HCT116 (cell line): ENCODE measurements at regions not wholly inside any gene's neighbourhood (a gene's known extent, or its start where the extent isn't known, plus 50 kb on each side); places are given as distances from the start of the nearest gene placed in this dataset.

Experiments
- ATAC-seq: fragments of 200-7000 bp; cut with Tn5 transposase; 2 replicates; pipeline ENCODE4 v1.9.1; 2020; ENCODE audit warnings: mild to moderate bottlenecking, moderate library complexity
- BruUV-seq: library from RNA; stranded (reverse); fragments of 400-500 nt; replicated peaks from 2 replicates; lab custom pipeline; 2021; lab: Mats Ljungman, UMichigan
- CTCF ChIA-PET: fragments of 300-600 bp; sonication (Branson Sonifier 250); formaldehyde crosslinking; loops from one replicate; lab custom pipeline; 2021; ENCODE audit warnings: antibody characterized with exemption; lab: Charles Lee
- POLR2A ChIA-PET: fragments of 300-600, 350-600 bp; sonication (Branson Sonifier 250); formaldehyde crosslinking; loops from one replicate; lab custom pipeline; 2021; ENCODE audit warnings: antibody characterized with exemption; lab: Charles Lee
- RAD21 ChIA-PET, 2 experiments: fragments of 300-600 bp; sonication (Branson Sonifier 250); formaldehyde crosslinking; loops; one replicate each; lab custom pipeline; 2023; ENCODE audit warnings: low total read pairs in 2 of 2; ENCODE audit not compliant: uncharacterized antibody in 2 of 2, unreplicated experiment in 2 of 2, low non-redundant PET in 1 of 2; lab: Charles Lee
- DNase-seq: peaks from one replicate; pipeline ENCODE4 v3.0.0-alpha.2; 2010; ENCODE audit warnings: low read depth, low spot score
- H2AFZ ChIP-seq: fragments of 200-600 bp; shearing (Covaris generic), sonication (generic); 2 replicates; pipeline ENCODE4 v1.6.1; 2017; ENCODE audit warnings: low read depth, mixed run types, mixed read lengths, antibody characterized with exemption, low read length; ENCODE audit not compliant: poor library complexity, severe bottlenecking
- H3K27ac ChIP-seq: 2 replicates; pipeline ENCODE4 v1.5.1; 2012; ENCODE audit warnings: low read depth, low read length
- H3K27me3 ChIP-seq: fragments of 200-600 bp; sonication (generic); 2 replicates; pipeline ENCODE4 v1.6.1; 2016; ENCODE audit warnings: mixed run types, low read length, mixed read lengths; ENCODE audit not compliant: insufficient read depth
- H3K36me3 ChIP-seq, 2 experiments: fragments of 200-500 bp in 1 of 2; fragments of 200-600 bp in 1 of 2; sonication (Bioruptor generic) in 1 of 2; sonication (generic) in 1 of 2; 2 replicates each; pipeline versions ENCODE4 v1.5.1 to v1.6.1; 2014 to 2016; ENCODE audit warnings: low read length in 2 of 2, inconsistent platforms in 1 of 2, mixed read lengths in 1 of 2, mixed run types in 1 of 2; ENCODE audit not compliant: insufficient read depth in 2 of 2, control insufficient read depth in 1 of 2
- H3K4me1 ChIP-seq, 2 experiments: fragments of 200-600 bp in 1 of 2; sonication (generic) in 1 of 2; 2 replicates each; pipeline versions ENCODE4 v1.5.1 to v1.6.1; 2012 to 2017; ENCODE audit warnings: low read length in 2 of 2, inconsistent platforms in 1 of 2, mild to moderate bottlenecking in 1 of 2, mixed read lengths in 1 of 2, mixed run types in 1 of 2, moderate library complexity in 1 of 2; ENCODE audit not compliant: insufficient read depth in 2 of 2, control insufficient read depth in 1 of 2
- H3K4me2 ChIP-seq: fragments of 200-600 bp; sonication (generic); 2 replicates; pipeline ENCODE4 v1.6.1; 2017; ENCODE audit warnings: mixed run types, low read length, mixed read lengths
- H3K4me3 ChIP-seq, 2 experiments: fragments of 200-600 bp in 1 of 2; sonication (generic) in 1 of 2; replicated peaks in 1 of 2; 2 replicates each; pipeline ENCODE4 v1.5.1; 2011 to 2016; ENCODE audit warnings: low read length in 2 of 2, control low read depth in 1 of 2, low read depth in 1 of 2, mild to moderate bottlenecking in 1 of 2, mixed read lengths in 1 of 2, mixed run types in 1 of 2
- H3K79me2 ChIP-seq: fragments of 200-600 bp; sonication (generic); 2 replicates; pipeline ENCODE4 v1.6.1; 2017; ENCODE audit warnings: mild to moderate bottlenecking, mixed run types, low read length, moderate library complexity, mixed read lengths; ENCODE audit not compliant: insufficient read depth
- H3K9ac ChIP-seq: fragments of 200-600 bp; sonication (generic); 2 replicates; pipeline ENCODE4 v1.6.1; 2016; ENCODE audit warnings: low read length, mixed read lengths
- H3K9me2 ChIP-seq: fragments of 200-600 bp; sonication (generic), shearing (Covaris generic); 2 replicates; pipeline ENCODE4 v1.6.1; 2017; ENCODE audit warnings: mixed run types, mild to moderate bottlenecking, moderate library complexity; ENCODE audit not compliant: insufficient read depth
- H3K9me3 ChIP-seq, 2 experiments: fragments of 200-500 bp in 1 of 2; fragments of 200-600 bp in 1 of 2; sonication (Bioruptor generic) in 1 of 2; sonication (generic) in 1 of 2; 2 replicates each; pipeline ENCODE4 v1.6.1; 2014 to 2017; ENCODE audit warnings: low read length in 2 of 2, mixed read lengths in 2 of 2, inconsistent platforms in 1 of 2, low read depth in 1 of 2, mild to moderate bottlenecking in 1 of 2, mixed run types in 1 of 2, moderate library complexity in 1 of 2; ENCODE audit not compliant: control insufficient read depth in 1 of 2, insufficient read depth in 1 of 2
- H4K20me1 ChIP-seq: fragments of 200-600 bp; sonication (generic), shearing (Covaris generic); 2 replicates; pipeline ENCODE4 v1.6.1; 2017; ENCODE audit warnings: mixed run types, mild to moderate bottlenecking, moderate library complexity; ENCODE audit not compliant: insufficient read depth
- FOSL1 ChIP-seq: IDR thresholded peaks from 2 replicates; pipeline ENCODE4 v1.6.1; 2012; ENCODE audit warnings: low read depth
- JUND ChIP-seq: IDR thresholded peaks from 2 replicates; pipeline ENCODE4 v1.6.1; 2012
- POLR2A ChIP-seq: IDR thresholded peaks from 2 replicates; pipeline ENCODE4 v1.7.0; 2011; ENCODE audit warnings: borderline replicate concordance; ENCODE audit not compliant: insufficient read depth, insufficient read length; ENCODE audit errors: extremely low read depth
- RAD21 ChIP-seq: IDR thresholded peaks from 2 replicates; pipeline ENCODE4 v1.6.1; 2012; ENCODE audit warnings: low read depth, mild to moderate bottlenecking
- SRF ChIP-seq: IDR thresholded peaks from 2 replicates; pipeline ENCODE4 v1.6.1; 2012; ENCODE audit warnings: low read depth
- YY1 ChIP-seq: IDR thresholded peaks from 2 replicates; pipeline ENCODE4 v1.6.1; 2011; ENCODE audit warnings: low read length, low read depth, moderate library complexity, mild to moderate bottlenecking; ENCODE audit not compliant: insufficient replicate concordance; ENCODE audit errors: extremely low read depth
- ZFX ChIP-seq: fragments of 450-650 bp; IDR thresholded peaks from 2 replicates; pipeline ENCODE4 v1.6.1; 2017
- ZNF274 ChIP-seq: fragments of 200-500 bp; sonication (Bioruptor generic); IDR thresholded peaks from 2 replicates; pipeline ENCODE4 v1.6.1; 2014; ENCODE audit warnings: mild to moderate bottlenecking, low read depth, low read length, inconsistent platforms
- intact Hi-C: fragments of 100-400 bp; cut with micrococcal nuclease; formaldehyde crosslinking; loops from 2 replicates; pipeline ENCODE4 v1.10.0; 2022
- TF ChIP-seq, protein P1 (sequence below): IDR thresholded peaks from 2 replicates; pipeline ENCODE4 v1.6.1; 2012; ENCODE audit warnings: low read depth
- TF ChIP-seq, protein P2 (sequence below): IDR thresholded peaks from 2 replicates; pipeline ENCODE4 v1.6.1; 2012
- TF ChIP-seq, protein P3 (sequence below), 3 experiments: fragments of 200-600 bp in 1 of 3; sonication (generic) in 1 of 3; IDR thresholded peaks in 2 of 3; conservative IDR thresholded peaks in 1 of 3; 2 replicates each; pipeline ENCODE4 v1.5.1; 2012 to 2017; ENCODE audit warnings: low read depth in 2 of 3, low read length in 2 of 3, antibody characterized with exemption in 1 of 3, borderline replicate concordance in 1 of 3, control low read depth in 1 of 3, mild to moderate bottlenecking in 1 of 3, mixed read lengths in 1 of 3, mixed run types in 1 of 3, moderate library complexity in 1 of 3; ENCODE audit not compliant: insufficient read depth in 1 of 3

DNA sequence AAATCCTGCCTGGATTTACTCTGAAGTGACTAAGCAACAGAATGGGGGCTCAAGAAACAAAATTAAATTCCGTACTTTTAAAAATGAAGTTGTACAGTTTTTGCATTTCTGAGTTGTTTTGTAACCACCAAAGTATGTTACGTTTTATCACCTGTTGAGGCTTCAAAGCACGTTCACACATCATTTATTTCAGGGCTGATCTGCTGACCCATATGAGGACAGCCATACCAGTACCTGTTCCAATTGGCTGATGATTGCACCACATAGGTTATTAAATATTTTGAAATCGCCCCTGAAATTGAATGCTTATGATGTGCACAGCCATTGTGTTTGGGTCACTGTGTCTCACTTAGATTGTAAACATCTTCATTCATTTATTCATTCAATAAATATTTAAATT lies 72.0 kb upstream of the FLT1 start:
- Histone ChIP-seq H2AFZ (no peak overlapping the region), H3K4me1 (peaks cover 11 to 18% of the 10 kb centered on the region in 2 experiments; a peak in 3 of 4 replicates), H3K27me3 (no peaks in the 10 kb centered on the region), H3K9me3 (no peaks in the 10 kb centered on the region), H3K79me2 (no peaks in the 10 kb centered on the region), H3K9ac (no peak overlapping the region), H3K4me3 (no peak overlapping the region), H3K9me2 (no peaks in the 10 kb centered on the region), H3K36me3 (no peaks in the 10 kb centered on the region), H3K4me2 (no peak overlapping the region), H3K27ac (no peak overlapping the region), H4K20me1 (no peaks in the 10 kb centered on the region)
- intact Hi-C loops: no loop called here
- ATAC-seq (no peak), DNase-seq (no peak)
- BruUV-seq: no TSS peak
- RAD21 ChIA-PET: no interaction called here
- TF ChIP-seq ZFX: no peak
- TF ChIP-seq, protein P1, sequence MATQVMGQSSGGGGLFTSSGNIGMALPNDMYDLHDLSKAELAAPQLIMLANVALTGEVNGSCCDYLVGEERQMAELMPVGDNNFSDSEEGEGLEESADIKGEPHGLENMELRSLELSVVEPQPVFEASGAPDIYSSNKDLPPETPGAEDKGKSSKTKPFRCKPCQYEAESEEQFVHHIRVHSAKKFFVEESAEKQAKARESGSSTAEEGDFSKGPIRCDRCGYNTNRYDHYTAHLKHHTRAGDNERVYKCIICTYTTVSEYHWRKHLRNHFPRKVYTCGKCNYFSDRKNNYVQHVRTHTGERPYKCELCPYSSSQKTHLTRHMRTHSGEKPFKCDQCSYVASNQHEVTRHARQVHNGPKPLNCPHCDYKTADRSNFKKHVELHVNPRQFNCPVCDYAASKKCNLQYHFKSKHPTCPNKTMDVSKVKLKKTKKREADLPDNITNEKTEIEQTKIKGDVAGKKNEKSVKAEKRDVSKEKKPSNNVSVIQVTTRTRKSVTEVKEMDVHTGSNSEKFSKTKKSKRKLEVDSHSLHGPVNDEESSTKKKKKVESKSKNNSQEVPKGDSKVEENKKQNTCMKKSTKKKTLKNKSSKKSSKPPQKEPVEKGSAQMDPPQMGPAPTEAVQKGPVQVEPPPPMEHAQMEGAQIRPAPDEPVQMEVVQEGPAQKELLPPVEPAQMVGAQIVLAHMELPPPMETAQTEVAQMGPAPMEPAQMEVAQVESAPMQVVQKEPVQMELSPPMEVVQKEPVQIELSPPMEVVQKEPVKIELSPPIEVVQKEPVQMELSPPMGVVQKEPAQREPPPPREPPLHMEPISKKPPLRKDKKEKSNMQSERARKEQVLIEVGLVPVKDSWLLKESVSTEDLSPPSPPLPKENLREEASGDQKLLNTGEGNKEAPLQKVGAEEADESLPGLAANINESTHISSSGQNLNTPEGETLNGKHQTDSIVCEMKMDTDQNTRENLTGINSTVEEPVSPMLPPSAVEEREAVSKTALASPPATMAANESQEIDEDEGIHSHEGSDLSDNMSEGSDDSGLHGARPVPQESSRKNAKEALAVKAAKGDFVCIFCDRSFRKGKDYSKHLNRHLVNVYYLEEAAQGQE: no peak
- TF ChIP-seq, protein P2, sequence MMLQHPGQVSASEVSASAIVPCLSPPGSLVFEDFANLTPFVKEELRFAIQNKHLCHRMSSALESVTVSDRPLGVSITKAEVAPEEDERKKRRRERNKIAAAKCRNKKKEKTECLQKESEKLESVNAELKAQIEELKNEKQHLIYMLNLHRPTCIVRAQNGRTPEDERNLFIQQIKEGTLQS: no peak
- CTCF ChIA-PET: no interaction called here
- POLR2A ChIA-PET: no interaction called here

DNA sequence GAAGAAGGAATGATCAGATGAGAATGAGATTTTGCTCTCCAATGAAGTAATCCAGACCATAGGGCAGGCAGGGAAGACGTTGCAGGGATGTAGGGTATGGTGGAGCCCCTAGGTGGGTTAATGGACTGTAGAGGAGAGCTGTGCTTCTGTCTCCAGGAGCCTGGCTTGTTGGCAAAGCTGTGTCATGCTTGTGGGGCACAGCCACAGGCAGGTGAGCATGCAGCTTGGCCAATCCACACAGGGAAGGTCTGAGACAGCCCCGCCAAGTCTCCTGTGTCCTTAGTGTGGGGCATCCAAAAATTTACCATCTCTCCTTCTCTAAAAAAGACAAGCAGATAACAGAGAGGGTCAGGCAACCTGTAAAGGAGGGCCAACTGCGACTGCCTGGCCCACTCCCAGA lies 71.4 kb upstream of the FLT1 start:
- CTCF ChIA-PET: no interaction called here
- intact Hi-C loops: no loop called here
- no peak overlapping the region for H3K4me3 ChIP-seq
- no TSS peak for BruUV-seq
- no peak overlapping the region for H3K27ac ChIP-seq
- no peak for DNase-seq
- POLR2A ChIA-PET: no interaction called here
- H3K36me3 ChIP-seq: no peaks in the 10 kb centered on the region
- H3K9me3 ChIP-seq: no peaks in the 10 kb centered on the region
- H3K9ac ChIP-seq: no peak overlapping the region
- H3K27me3 ChIP-seq: no peaks in the 10 kb centered on the region
- no peaks in the 10 kb centered on the region for H3K79me2 ChIP-seq
- no peak for ATAC-seq
- H3K9me2 ChIP-seq: no peaks in the 10 kb centered on the region
- no peak overlapping the region for H2AFZ ChIP-seq
- no peaks in the 10 kb centered on the region for H4K20me1 ChIP-seq
- H3K4me2 ChIP-seq: no peak overlapping the region
- RAD21 ChIA-PET: no interaction called here
- H3K4me1 ChIP-seq: peaks cover 11 to 18% of the 10 kb centered on the region in 2 experiments; a peak in 3 of 4 replicates
- no peak for TF ChIP-seq ZNF274
- TF ChIP-seq FOSL1: no peak
- TF ChIP-seq, protein P1: no peak
- TF ChIP-seq SRF: no peak
- no peak for TF ChIP-seq POLR2A
- TF ChIP-seq YY1: no peak
- TF ChIP-seq, protein P3, sequence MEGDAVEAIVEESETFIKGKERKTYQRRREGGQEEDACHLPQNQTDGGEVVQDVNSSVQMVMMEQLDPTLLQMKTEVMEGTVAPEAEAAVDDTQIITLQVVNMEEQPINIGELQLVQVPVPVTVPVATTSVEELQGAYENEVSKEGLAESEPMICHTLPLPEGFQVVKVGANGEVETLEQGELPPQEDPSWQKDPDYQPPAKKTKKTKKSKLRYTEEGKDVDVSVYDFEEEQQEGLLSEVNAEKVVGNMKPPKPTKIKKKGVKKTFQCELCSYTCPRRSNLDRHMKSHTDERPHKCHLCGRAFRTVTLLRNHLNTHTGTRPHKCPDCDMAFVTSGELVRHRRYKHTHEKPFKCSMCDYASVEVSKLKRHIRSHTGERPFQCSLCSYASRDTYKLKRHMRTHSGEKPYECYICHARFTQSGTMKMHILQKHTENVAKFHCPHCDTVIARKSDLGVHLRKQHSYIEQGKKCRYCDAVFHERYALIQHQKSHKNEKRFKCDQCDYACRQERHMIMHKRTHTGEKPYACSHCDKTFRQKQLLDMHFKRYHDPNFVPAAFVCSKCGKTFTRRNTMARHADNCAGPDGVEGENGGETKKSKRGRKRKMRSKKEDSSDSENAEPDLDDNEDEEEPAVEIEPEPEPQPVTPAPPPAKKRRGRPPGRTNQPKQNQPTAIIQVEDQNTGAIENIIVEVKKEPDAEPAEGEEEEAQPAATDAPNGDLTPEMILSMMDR (IDR thresholded peaks at IDR 0.05 in 2 of 3, conservative IDR thresholded peaks at IDR 0.05 in 1 of 3; ENCODE audit: borderline replicate concordance in 1 of 3, insufficient read depth in 1 of 3, low read depth in 2 of 3, low read length in 2 of 3): no peak
- TF ChIP-seq JUND: no peak
- no peak for TF ChIP-seq ZFX
- no peak for TF ChIP-seq RAD21
